GM21381 (cell line): ENCODE measurements at regions not wholly inside any gene's neighbourhood (a gene's known extent, or its start where the extent isn't known, plus 50 kb on each side); places are given as distances from the start of the nearest gene placed in this dataset.

ENCODE experiments used
- ATAC-seq: cut with Tn5 transposase; IDR thresholded peaks from one replicate; pipeline ENCODE4 v1.9.1; 2021; ENCODE audit warnings: mild to moderate bottlenecking, moderate library complexity; ENCODE audit not compliant: unreplicated experiment

GRCh38 chr2:129775952-129776653 lies 203.4 kb upstream of the RAB6C start:
- no peak for ATAC-seq

GRCh38 chr2:129777146-129777545 lies 202.3 kb upstream of the RAB6C start:
- ATAC-seq, result no peak

GRCh38 chr2:129777762-129778583 lies 201.5 kb upstream of the RAB6C start:
- no peak for ATAC-seq

GRCh38 chr2:129778584-129778877 lies 200.9 kb upstream of the RAB6C start:
- ATAC-seq, result no peak

- ATAC-seq, result no peak
These were observed 199.7 kb upstream of the RAB6C start for GRCh38 chr2:129779783-129780182.

- ATAC-seq, result no peak
These were observed 198.9 kb upstream of the RAB6C start for GRCh38 chr2:129780316-129781270.

GRCh38 chr2:129781749-129782632 lies 197.5 kb upstream of the RAB6C start:
- no peak for ATAC-seq

- ATAC-seq, result no peak
These were observed 196.9 kb upstream of the RAB6C start for GRCh38 chr2:129782633-129782990.

GRCh38 chr2:129784486-129784885 lies 195.0 kb upstream of the RAB6C start:
- ATAC-seq, result no peak

- no peak for ATAC-seq
These were observed 187.8 kb upstream of the RAB6C start for GRCh38 chr2:129791712-129792111.

GRCh38 chr2:129793431-129793902 lies 186.0 kb upstream of the RAB6C start:
- ATAC-seq, result no peak

GRCh38 chr2:129794116-129794515 lies 185.3 kb upstream of the RAB6C start:
- ATAC-seq, result no peak

GRCh38 chr2:129794540-129794939 lies 184.9 kb upstream of the RAB6C start:
- ATAC-seq, result no peak

- no peak for ATAC-seq
These were observed 183.2 kb upstream of the RAB6C start for GRCh38 chr2:129796225-129796624.

- no peak for ATAC-seq
These were observed 182.5 kb upstream of the RAB6C start for GRCh38 chr2:129796801-129797488.

GRCh38 chr2:129797489-129798300 lies 181.8 kb upstream of the RAB6C start:
- ATAC-seq, result no peak

- no peak for ATAC-seq
These were observed 181.2 kb upstream of the RAB6C start for GRCh38 chr2:129798301-129798581.

- ATAC-seq, result no peak
These were observed 180.8 kb upstream of the RAB6C start for GRCh38 chr2:129798626-129799025.
